Myocyte (in vitro differentiated cells): ENCODE measurements at regions not wholly inside any gene's neighbourhood (a gene's known extent, or its start where the extent isn't known, plus 50 kb on each side); places are given as distances from the start of the nearest gene placed in this dataset.
"Not testable (repeated sequence)": the region's sequence is repeated elsewhere in the genome, so short reads cannot be mapped to it uniquely, and the experiment has no call there.

Experiments used
- DNase-seq: peaks from one replicate; pipeline ENCODE4 v3.0.0-alpha.2; 2012; ENCODE audit warnings: low read depth

GRCh38 chr20:47977789-47978252 is 192.5 kb upstream of the SULF2 start:
- DNase-seq, result not testable (repeated sequence)

- not testable (repeated sequence) for DNase-seq
Measured at GRCh38 chr20:47977017-47977788, 191.9 kb upstream of the SULF2 start.

DNA sequence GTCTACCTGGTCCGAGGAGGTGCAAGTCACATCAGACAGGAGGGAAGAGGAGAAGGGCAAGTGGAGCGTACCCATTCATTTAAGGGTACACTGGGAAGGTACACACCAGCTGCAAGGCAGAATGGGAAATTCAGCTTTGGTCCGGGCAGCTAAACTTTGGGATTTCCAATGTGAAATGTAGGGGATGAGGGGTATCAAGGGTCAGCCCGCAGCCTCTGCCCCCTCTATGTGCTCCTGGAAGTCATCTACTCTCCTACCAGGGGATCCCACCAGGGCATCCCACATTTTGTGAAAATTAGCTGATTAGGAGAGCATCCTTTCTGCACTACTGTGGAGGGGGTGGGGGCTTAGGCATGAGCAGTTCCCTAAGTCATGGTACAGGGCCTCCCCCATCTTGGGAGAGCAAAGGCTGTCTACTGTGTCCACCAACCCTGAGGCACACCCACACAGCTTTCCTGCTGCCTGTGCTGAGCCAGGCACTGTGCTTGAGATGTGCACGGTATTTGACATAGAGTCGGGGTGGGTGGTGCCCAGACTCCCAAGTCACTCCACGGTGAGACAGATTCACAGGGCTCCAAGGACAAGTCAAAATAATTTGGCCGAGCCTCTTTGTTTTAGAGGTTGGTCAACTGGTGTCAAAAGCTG is 189.1 kb upstream of the SULF2 start:
- no peak for DNase-seq

GRCh38 chr20:47973519-47974233 is 188.4 kb upstream of the SULF2 start:
- no peak for DNase-seq

GRCh38 chr20:47972916-47973309 is 187.6 kb upstream of the SULF2 start:
- no peak for DNase-seq

- not testable (repeated sequence) for DNase-seq
Measured at GRCh38 chr20:47972297-47972915, 187.1 kb upstream of the SULF2 start.

GRCh38 chr20:47971058-47971791 is 185.9 kb upstream of the SULF2 start:
- DNase-seq, result no peak

DNA sequence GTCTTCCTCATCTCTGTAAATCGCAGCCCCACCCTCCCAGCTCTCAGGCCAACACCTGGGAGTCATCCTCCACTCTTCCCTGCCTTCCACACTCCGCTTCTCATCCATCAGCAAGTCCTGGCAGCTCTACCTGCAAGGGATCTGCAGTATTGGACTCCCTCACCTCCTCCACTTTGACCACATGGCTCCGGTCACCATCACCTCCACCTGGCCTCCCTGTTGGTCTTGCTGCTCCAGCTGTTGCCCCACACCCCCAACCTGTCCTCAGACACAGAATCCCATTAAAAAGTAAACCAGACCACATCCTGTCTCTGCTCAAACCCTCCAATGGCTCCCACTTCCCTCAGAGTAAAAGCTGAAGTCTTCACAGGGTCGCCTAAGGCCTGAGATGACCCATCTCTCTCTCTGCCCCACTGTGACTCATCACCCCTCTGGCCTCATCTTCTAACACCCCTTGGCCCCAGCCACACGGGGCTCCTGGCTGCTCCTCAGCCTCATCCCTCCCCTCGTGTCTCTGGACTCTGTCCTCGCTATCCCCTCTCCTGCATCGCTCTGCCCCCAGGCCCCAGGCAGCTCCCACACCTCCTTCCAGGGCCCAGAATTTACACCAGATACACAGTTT is 185.1 kb upstream of the SULF2 start:
- DNase-seq, result no peak

GRCh38 chr20:47969426-47969825 is 184.1 kb upstream of the SULF2 start:
- no peak for DNase-seq

DNA sequence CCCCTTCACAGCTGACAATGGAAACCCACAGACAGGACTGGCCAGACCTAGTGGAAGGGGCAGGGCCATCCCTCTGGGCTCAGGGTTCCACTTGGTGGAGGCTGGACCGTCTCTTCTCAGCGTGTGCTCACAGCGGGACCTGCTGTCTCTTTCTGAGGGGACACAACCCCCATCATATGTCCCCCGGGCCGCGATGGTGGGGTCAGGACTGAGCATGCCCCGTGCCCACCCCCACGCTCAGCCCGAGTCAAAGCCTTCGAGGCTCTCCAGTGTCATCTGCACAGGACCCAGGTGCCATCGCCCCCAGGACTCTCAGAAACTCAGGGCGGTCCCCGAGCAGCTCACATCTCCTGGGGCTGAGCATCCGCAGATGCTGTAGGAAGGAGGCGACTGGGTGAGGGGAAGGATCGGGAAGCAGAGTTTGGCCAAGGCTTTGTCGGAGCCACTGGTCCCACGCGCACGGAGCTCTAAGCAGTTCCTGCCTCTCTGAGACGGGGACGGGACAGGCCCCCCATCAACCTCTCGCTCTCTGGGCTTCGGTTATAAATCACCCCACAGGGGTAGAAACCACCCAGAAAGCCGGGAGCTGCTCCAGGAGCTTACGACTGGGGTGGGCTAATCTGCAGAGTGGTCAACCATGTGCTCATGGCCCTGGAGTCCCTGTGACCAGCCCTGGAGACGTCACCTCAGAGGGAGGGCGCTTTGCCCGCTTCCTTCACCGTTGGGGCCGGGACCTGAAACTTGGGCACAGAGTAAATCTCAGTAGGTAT is 183.4 kb upstream of the SULF2 start:
- DNase-seq, result no peak

DNA sequence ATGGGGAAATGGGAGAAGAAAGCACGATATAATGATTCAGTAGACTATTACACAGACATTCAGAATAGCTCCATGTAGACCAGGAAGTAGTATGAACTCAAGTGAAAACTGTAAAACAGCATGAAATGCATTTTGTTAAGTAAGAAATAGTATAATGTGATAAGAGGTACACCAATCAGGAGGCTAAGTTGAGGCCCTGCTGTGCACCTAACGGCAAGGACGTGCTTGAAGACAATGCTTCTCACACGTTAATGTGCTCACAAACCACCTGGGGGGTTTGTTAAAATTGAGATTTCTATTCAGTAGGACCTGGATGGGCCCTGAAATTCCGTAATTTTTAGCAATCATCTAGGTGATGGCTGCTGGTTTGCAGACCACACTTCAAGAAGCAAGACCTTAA is 178.9 kb upstream of the SULF2 start:
- no peak for DNase-seq

GRCh38 chr20:47963022-47963421 is 177.7 kb upstream of the SULF2 start:
- DNase-seq, result no peak

- no peak for DNase-seq
Measured at GRCh38 chr20:47962286-47962963, 177.1 kb upstream of the SULF2 start.

DNA sequence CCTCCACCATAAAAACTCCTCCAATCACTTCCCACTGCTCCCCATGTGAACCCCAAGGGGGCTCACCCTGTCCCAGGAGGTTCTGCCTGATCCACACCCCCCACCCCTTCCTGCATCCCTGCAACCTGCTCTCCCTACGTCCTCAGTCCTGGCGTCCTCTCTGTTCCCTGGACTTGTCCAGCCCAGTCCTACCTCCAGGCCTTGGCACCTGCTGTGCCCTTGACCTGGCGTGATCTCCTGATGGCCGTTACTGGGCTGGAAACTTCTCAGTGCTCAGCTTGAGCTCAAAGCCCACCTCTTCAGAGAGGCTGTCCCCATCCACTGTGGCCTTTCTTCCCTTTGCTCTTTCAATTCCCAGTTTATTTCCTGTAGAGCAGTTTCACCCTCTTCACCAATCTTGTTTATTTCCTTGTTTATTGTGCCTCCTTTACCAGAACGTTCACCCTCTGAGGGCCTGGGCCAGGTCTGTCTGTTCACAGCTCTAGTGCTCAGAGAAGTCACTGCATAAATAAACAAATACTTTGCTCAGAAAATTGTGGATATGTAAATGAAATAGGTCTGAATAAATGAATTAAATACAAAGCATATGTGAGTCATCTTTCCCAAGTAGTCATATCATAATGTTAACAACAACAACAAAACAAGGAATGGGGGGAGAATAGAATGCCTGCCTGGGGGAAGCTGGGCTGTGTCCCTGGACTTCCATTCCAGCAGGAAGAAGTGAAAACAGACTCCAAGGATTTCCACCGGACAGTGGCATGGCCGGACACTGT is 175.7 kb upstream of the SULF2 start:
- no peak for DNase-seq

DNA sequence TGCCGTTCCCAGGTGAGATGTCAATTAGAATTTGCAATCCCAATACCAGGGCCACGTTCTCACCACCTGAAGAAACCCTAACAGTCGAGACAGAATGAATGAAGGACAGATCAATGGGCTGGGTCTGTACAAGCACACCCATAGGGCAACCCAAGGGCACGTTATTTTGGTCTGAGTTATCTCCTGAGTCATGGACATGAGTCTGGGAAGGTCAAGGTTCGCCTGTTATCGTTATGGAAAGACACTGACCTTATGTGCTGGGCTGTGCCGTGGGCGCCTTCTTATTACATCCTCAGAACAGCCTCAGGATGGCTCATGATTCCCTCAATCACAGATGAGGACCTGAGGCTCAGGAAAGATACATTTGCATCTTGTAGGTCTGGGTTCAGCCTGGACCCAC is 175.0 kb upstream of the SULF2 start:
- no peak for DNase-seq

GRCh38 chr20:47957989-47958801 is 172.9 kb upstream of the SULF2 start:
- peak; percentile 4 for DNase-seq

GRCh38 chr20:47957135-47957534 is 171.9 kb upstream of the SULF2 start:
- no peak for DNase-seq
